T1000 (cell line): ENCODE measurements at regions not wholly inside any gene's neighbourhood (a gene's known extent, or its start where the extent isn't known, plus 50 kb on each side); places are given as distances from the start of the nearest gene placed in this dataset.
"Not testable (repeated sequence)": the region's sequence is repeated elsewhere in the genome, so short reads cannot be mapped to it uniquely, and the experiment has no call there.

ENCODE experiments used
- DNase-seq: peaks from one replicate; lab custom pipeline; 2025; ENCODE audit warnings: mixed read lengths; lab: John Stamatoyannopoulos, UW

DNA sequence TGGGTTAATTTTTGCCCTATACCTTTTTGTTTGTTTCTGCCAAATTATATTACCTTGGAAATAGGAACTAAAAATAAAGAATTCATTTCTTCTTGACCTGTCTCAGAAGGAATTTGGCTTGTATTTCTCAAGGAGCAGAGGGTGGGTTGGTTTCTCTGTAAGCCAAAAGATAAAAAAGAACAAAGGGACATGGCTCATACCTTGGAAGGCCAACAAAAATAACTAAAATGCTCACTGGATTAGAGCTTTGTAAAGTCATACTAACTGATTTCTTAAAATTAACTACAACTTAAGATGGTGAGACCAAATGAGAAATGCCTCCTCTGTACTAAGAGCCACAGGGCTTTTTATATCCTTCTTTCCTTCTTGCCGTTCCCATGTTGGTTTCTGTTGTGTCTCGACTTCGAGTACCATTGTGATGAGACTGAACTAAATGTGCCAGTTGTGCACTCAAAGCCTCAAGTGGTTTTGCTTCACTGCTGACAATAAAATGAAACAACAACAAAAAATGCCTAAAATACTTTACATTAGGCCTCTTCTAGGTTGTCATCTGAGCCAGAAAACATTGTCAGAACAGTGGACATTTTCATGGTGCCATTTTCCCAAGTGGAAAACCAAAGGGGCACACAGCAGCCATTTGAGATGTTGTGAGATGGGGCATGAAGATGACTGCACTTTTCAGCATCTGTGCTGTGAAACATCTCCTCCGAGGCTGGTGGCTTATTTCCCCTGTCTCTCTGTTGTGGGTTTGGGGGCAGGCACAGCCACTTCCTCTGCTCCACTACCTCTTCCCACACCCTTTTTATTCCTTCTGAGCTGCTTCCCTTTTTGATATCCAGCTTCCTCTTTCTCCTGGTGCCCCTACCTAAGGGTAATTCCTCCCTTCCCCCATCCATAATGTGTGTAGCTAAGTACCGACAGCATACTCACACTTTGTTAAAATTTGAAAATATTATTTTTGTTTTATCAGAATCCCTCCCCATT, 51.8 kb upstream of the AGR3 start:
- DNase-seq: no peak

DNA sequence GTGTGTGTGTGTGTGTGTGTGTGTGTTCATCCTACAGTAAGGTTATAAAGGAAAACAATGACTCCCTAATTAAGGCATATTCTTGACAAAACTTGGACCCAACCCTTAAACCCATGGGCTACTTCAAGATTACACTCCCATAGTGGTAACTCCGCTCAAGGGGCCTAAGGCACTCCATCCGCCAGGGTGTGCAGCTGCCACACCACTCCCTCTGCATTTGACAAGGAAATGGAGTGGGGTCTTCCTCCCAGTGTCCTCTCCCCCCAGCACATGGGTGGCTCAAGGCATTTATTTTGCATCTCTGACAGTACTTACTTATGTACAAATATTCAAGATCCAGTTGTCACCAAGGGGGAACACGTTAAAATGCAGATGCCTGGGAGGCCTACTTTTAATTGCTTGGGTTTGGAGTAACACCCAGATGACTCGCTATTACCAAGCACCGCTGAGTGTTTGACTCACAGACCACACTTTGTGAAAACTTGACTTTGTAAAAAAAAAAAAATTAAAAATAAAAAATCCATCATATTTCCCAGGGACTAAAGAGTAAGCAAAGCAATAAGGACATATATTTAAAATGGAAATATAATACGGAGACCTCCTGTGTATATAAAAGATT, 53.0 kb upstream of the AGR3 start:
- no peak for DNase-seq

DNA sequence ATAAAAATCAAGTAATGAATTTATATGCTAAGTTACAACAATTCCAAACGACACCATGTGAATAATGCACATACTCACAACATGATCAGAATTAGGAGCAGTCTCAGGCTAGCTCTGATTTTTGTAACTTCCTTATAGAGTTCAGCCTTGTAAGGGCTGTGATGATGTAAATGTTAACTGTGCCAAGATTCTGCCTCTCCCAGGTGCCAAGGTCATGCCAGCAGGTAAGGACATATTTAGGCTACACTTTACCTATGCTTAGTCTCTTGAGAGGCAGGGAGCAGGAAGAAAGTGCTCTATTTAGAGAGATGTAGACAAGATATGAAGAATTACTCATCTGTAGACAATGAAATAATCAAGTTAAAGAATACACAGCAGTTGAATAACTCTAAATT, 53.6 kb upstream of the AGR3 start:
- no peak for DNase-seq

DNA sequence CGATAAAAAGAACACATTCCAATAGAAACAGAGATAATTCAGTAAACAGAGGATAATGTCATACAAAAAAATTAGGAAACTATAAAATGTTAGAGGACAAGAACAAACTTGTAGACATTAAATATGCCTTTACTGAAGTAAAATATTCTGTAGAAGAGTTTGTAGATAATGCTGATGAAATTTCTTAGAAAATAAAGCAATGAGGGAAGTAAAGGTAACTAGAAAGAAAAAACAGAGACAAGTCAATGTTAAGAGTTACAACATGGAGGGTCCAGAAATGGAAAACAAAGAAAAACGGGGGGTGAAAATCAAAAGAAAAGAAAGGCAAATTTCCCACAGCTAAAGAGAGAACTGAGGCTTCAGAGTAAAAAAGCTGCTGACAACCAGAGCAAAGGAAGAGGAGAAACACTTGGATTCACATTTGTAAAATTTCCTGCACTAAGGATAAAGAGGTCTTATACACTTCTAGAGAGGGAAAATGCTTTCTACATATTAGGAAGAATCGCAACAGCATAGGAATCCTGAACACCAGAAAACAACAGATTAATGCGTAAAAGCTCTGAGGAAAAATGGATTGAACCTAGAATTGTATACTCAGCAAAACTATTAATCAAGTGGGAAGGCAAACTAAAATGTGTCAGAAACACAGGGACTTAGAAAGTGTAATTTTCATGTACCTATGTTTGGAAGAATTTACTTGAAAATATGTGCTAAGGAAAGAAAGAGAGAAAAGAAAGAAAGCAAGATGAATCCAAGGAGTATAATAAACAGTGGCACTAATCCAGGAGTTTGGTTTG, 55.0 kb upstream of the AGR3 start:
- no peak for DNase-seq

DNA sequence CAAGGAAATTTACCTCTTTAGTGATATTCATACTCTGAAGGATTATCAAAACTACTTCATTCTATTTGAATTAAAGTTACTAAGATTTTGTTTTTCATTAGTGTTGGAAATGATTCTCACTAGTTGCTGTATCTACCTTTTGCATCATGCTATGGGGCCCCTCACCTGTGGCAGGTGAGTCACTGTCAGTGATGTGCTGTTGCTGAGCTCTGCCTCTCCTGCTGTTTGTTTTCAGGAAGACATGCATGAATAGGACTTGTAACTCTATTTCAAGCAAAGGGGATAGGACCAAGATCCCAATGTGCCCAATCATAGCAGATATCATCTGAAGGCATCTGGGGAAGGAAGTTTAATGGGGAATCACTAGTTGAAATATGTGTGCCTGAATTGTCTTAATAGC, 57.4 kb upstream of the AGR3 start:
- no peak for DNase-seq

DNA sequence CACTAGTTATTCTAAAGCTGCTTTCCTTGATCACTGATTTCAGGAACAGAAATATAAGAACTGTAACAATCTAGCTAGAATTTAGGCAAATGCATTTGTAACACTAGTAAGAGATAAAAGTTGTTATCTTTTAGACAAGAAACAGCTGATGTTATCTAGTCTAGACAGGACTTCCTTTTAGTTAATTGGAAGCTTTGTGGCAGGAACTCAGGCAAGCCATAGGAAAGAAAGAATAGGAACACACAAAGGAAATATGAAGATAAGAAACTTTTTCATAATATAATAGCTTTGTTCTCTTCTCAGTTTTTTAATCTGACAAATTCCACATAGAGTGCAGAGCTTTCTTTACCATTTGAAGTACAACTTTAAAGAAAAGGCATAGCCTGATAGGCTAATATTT, 59.0 kb upstream of the AGR3 start:
- DNase-seq: no peak

DNA sequence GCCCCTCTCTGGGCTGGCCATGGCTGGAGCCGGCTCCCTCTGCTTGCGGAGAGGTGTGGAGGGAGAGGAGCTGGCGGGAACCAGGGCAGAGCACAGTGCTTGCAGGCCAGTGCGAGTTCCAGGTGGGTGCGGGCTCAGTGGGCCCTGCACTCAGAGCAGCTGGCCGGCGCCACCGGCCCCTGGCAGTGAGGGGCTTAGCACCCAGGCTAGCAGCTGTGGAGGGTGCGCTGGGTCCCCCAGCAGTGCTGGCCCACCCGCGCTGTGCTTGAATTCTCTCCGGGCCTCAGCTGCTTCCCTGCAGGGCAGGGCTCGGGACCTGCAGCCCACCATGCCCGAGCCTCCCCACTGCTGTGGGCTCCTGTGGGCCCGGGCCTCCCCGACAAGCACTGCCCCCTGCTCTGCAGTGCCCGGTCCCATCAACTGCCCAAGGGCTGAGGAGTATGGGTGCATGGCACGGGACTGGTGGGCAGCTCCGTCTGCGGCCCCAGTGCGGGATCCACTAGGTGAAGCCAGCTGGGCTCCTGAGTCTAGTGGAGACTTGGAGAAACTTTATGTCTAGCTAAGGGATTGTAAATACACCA, 61.2 kb upstream of the AGR3 start:
- DNase-seq: no peak

DNA sequence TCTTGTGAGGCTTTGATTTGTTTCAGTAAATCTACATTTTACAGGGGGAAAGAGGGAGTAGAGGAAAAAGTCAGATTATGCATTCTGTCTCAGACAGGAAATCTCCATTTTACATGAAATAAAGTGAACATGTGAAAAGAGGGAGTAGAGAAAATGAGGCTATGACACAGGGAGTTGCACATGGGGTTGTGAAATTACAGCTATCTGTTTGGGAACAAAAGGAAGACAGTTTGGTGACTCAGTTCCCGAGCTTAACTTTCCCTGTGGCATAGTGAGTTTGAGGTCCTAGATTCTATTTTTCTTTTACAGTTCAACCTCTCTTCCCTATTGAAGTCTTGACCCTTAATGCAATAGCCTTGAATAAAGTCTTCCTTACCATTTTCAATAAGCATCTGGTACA, 63.2 kb upstream of the AGR3 start:
- DNase-seq: no peak

DNA sequence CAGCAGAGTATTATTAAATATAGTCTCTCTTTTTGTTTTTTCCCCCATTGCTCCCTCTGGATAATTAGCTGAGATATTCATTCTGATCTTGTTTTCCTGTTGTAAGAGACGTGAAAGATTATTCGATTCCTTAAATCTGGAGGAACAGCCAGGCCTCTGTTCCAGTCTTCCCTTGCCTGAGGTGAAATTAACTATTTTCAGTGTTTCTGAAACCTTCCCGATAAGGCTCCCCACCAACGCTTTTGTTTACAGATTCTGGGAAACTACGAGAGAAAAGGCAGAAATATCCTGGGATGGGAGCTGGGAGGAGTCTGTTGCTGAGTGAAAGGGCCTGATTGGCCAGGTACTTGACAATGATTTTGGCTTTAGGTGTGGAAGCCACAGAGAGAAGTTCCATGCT, 63.6 kb upstream of the AGR3 start:
- DNase-seq: no peak

DNA sequence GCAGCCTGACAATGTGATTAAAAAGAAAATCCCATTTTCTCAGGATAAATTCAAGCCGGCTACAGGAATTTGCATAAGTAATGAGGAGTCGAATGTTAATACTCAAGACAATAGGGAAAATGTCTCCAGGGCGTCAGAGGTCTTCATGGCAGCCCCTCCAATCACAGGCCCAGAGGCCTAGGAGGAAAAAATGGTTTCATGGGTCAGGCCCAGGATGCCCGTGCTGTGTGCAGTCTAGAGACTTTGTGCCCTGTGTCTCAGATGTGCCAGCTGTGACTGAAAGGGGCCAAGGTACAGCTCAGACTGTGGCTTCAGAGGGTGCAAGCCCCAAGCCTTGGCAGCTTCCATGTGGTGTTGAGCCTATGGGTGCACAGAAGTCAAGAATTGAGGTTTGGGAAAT, 66.3 kb upstream of the AGR3 start:
- not testable (repeated sequence) for DNase-seq

DNA sequence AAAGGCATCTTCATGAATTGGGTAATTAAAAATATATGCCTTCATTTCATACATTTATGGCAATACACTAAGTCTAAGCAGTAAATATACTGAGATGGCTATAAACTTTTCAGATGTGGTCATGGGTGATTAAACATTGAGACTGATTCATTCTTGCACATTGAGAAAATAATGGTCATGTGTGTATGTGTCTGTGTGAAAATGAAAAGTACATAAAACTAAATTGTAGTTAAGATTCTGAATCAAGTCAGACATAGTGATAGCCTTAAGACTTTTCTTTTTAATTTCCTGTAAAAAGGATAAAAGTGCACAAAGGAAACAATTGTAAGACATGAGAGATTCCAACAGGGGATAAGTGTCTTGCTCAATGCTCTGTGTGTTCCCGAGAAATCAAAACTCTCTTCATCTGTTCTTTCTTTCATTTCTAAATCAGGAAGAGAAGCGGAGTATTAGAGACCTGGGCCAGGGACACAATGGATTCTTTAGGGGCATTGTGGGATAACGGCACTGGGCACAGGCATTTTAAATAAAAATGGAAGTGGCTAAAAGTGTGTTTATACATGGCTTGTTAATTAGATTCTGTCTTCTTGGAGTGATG, 69.8 kb upstream of the AGR3 start:
- no peak for DNase-seq

DNA sequence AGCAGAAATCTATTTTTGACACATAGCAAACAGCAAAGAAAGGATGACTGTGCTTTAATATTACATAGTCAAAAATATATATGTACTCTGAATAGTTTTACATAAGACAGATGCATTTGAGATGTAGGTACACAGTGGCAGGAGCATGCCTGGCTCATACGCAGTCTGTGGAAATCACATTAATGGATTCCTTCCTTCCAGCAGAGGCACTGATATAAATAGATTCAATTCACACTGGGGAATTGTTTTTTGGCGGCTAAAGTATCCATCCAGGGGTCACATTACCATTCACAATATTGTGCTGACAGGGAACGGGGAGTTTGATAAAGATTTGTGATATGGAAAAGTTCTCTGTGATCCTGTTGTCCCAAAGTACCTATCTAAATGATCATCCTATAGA, 72.5 kb upstream of the AGR3 start:
- DNase-seq: no peak

DNA sequence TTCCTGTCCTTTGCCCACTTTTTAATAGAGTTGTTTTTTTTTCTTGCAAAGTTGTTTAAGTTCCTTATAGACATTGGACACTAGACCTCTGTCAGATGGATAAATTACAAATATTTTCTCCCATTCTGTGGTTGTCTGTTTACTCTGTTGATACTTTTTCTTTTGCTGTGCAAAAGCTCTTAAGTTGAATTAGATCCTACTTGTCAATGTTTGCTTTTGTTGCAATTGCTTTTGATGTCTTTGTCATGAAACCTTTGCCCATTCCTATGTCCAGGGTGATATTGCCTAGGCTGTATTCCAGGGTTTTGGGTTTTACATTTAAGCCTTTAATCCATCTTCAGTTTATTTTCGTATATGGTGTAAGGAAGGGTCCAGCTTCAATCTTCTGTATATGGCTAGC, 76.9 kb upstream of the AGR3 start:
- no peak for DNase-seq

DNA sequence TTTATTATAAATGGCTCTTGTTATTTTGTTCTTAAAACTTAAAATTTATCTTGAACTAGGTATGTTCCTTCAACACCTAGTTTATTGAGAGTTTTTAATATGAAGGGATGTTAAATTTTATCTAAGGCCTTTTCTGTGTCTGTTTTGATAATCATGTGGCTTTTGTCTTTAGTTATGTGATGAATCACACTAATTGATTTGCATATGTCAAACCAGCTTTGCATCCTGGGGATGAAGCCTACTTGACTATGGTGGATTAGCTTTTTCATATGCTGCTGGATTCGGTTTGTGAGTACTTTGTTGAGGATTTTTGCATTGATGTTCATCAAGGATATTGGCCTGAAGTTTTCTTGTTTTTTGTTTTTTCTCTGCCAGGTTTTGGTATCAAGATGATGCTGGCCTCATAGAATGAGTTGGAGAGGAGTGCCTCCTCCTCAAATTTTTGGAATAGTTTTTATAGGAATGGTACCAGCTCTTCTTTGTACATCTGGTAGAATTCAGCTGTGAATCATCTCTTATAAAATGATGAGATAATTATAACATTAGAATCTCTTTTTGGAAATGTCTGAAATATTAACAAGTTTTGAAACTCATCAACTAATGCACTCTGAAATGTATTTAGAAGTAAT, 78.7 kb upstream of the AGR3 start:
- no peak for DNase-seq

DNA sequence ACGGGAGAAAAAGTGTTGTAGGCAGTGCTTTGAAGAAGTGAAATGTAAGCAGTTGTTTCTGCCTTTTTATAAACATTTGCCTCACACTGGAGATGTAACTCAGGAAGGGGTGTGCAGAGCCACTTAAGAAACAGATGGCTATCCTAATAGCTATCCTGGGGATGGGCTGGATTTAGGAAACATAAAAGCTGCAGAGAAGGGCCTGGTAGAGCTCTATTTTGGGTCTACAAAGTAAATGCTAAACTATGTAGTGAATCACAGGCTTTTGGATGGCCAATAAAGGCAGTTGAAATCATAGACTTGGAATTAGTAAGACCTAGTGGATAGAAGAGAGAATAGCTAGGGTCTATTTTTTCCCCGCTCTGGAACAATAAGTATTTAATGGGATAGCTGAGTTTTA, 79.9 kb upstream of the AGR3 start:
- DNase-seq: no peak

DNA sequence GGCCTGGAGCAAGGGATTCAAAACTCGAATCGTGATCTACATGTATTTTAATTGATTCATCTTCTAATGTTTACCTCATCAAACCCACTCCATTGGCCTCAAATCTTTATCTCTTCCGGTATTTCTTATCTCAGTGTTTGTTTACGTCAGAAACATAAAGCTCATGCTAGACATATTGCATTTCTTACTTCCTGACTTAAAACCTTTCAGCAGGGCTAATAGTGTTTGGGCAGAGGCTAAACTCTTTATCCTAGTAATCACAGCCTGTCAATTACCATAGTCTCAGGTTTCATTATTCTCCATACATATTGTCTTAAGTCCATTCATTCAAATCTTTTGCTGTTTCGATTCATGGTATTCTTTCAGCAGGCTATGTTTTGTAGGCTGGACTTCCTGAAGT, 81.3 kb upstream of the AGR3 start:
- DNase-seq: no peak

DNA sequence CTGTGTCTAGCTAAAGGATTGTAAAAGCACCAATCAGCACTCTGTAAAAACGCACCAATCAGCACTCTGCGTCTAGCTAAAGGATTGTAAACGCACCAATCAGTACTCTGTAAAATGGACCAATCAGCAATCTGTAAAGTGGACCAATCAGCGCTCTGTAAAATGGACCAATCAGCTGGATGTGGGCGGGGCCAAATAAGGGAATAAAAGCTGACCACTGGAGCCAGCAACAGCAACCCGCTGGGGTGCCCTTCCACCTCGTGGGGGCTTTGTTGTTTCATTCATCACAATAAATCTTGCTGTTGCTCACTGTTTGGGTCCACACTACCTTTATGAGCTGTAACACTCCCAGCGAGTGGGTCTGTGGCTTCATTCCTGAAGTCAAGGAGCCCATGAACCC, 83.9 kb upstream of the AGR3 start:
- DNase-seq: not testable (repeated sequence)

DNA sequence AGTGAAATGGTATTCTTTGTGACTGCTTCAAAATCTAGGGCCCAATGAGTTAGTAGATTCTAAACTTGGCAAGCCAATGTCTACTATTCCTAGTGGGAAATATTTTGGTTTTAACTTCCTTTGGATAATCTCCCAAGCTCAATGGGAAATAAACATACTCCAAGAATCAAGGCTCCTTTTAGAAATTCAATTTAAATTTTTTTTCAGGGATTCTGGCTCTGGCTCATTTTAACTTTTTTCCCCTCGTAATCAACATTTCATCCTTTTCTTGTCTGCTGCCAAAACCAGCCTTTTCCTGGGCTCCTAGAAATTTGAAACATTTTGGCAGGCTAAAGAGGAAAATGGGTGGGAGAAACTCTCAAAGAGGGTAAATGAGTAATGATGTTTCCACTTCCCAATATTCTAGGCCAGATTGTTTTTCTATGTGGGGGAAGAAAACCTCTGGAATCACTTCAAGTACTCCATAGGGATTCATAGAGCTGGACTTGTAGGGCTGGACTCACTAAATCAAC, 85.6 kb upstream of the AGR3 start:
- no peak for DNase-seq

DNA sequence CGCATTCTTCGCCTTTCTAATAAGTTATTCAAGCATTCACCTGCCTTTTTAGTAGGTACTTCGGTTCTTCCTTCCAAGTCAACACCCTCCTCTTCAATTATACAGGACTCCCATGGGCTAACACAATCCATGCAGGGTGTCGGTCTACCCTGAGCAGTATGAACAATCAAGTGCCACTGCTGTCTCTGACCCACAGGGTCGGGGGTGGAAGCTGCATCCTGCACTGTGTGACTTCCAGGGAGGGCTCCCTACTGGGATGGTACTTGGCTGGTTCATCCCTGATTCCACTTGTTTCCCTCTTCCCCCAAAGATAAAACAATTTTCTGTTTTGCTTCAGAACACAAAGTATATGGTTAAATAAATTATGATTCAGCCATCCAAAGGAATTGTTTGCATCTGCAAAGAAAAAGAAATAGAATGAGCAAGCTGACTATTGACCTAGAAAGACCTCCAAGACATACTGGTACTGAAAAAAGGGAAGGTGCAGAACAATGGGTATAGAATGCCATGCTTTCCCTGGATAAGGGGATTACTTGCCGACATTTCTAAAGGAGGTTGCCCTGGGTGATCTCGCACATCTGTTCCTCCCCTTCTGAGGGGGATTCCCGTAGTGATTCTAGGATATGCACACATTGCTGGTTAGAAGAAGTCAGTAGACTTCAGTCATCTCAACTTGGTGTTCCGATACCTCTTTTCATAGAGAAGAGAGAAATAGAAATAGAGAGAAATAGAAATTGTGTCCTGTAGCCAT, 89.1 kb upstream of the AGR3 start:
- DNase-seq: no peak

DNA sequence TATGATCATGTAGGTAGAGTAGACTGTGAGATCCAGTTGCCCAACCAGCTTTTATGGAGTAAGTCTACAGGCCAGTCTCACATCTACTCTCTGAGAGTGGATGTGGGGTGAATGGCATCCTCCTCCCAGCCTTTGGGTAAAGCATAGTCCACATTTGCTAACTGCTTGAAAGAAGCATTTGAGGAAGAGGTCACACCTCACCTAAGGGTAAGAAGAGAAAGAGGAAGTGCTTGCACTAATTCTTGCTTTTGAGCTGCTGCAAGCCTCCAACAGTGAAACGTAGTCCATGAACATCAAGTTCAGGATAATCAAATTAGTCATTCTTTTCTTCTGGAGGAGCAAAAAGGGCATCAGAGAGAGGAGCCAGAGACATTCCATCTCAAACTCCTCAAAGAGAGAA, 93.9 kb upstream of the AGR3 start:
- no peak for DNase-seq
